Epithelial cell of esophagus (primary cell): ENCODE measurements at regions not wholly inside any gene's neighbourhood (a gene's known extent, or its start where the extent isn't known, plus 50 kb on each side); places are given as distances from the start of the nearest gene placed in this dataset.

Experiments used
- DNase-seq: peaks from one replicate; pipeline ENCODE4 v3.0.0; 2010; ENCODE audit warnings: low read depth
- H3K4me3 ChIP-seq: 2 replicates; pipeline ENCODE4 v1.5.1; 2011; ENCODE audit warnings: mild to moderate bottlenecking, low read length, control low read depth
- CTCF ChIP-seq: IDR thresholded peaks from 2 replicates; pipeline ENCODE4 v1.5.1; 2011; ENCODE audit warnings: low read depth, mild to moderate bottlenecking, low read length, control low read depth, inconsistent platforms; ENCODE audit not compliant: insufficient read depth; ENCODE audit errors: missing control alignments

GRCh38 chr22:27692243-27692642 is 109.3 kb downstream of the MN1 start:
- H3K4me3 ChIP-seq, result no peak overlapping the region
- no peak for TF ChIP-seq CTCF

GRCh38 chr22:27695925-27696324 is 105.6 kb downstream of the MN1 start:
- TF ChIP-seq CTCF, result no peak
- H3K4me3 ChIP-seq, result no peak overlapping the region
- DNase-seq, result no peak

More at GRCh38 chr22:27692243-27692642, 109.3 kb downstream of the MN1 start:
- no peak for DNase-seq

GRCh38 chr22:27697888-27698287 is 103.7 kb downstream of the MN1 start:
- DNase-seq, result no peak
- TF ChIP-seq CTCF, result no peak
- H3K4me3 ChIP-seq, result no peak overlapping the region
